Kidney capillary endothelial cell (primary cell): ENCODE measurements at regions not wholly inside any gene's neighbourhood (a gene's known extent, or its start where the extent isn't known, plus 50 kb on each side); places are given as distances from the start of the nearest gene placed in this dataset.
"Not testable (repeated sequence)": the region's sequence is repeated elsewhere in the genome, so short reads cannot be mapped to it uniquely, and the experiment has no call there.

Experiments used
- DNase-seq: peaks from one replicate; pipeline ENCODE4 v3.0.0-alpha.2; 2018; ENCODE audit warnings: low spot score

GRCh38 chr6:90917376-90917775 is 330.5 kb upstream of the MAP3K7 start:
- DNase-seq, result no peak

GRCh38 chr6:90916968-90917367 is 330.1 kb upstream of the MAP3K7 start:
- DNase-seq, result no peak

- no peak for DNase-seq
These were observed 328.5 kb upstream of the MAP3K7 start for GRCh38 chr6:90915224-90915915.

GRCh38 chr6:90914312-90914711 is 327.4 kb upstream of the MAP3K7 start:
- DNase-seq, result no peak

DNA sequence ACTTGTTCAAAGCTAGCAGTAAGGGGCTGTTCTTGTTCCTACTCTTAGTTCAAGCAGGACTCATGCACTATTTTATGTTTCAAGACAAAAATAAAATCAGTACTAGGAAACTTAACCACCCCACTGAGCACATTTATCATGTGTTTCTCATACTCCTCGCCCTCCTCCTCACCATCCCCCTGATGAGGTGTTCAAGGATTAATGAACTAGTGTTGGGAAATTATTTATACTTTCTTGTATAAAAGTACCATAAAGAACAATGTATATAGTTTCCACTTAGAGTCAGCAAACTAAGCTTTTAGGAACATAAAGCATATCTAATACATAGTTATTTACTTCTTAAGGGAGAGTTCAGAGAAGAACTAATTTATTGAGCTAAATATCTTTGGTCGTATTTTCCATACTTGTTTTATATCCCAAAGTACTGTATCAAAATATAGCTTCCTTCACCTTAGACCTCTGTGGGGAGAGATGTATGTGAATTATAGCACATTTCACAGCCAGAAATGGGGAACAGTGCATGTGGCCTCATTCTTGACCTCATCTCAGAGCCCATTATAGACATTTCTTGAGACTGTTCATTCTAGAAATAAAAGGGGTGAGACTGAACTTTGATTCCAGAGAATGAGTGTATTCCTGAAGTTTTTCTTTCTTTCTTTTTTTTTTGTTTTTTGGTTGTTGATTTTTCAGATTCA is 326.5 kb upstream of the MAP3K7 start:
- no peak for DNase-seq

DNA sequence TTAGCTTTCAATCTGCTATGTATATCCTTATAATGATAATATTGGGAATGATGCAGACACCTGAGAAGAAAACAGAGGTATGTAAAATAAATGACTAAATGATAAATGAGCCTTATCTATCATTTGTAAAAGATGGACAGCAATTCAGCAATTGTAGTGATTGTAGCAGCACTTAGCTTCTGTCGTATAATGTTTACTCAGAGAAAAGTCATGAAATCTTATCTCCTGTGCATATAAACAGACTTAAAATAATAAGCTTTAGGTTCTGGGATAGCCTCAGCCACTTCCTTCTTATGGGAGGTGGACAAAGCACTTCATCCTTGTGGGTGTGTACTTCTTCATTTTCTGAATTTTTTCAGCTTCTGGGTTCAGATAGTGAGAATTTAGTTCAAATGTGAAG is 324.8 kb upstream of the MAP3K7 start:
- DNase-seq, result no peak

DNA sequence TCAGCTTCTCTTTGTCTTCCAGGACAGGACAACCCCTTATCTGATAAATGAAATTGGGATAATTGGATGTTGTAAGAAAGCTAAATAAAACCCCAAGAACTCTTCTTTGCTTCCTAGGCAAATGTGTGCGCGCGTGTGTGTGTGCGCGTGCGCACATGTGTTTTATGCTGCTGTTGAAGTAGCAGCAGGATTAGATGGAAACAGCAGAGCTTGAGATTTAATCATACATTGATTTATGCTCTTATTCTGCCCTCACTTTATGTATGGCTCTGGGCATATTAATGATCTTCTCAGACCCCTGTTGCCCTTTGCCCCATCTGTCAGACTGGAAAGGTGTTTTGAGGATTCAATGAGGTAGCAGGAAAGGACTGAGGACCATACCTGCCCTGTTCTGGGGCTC is 324.0 kb upstream of the MAP3K7 start:
- no peak for DNase-seq

DNA sequence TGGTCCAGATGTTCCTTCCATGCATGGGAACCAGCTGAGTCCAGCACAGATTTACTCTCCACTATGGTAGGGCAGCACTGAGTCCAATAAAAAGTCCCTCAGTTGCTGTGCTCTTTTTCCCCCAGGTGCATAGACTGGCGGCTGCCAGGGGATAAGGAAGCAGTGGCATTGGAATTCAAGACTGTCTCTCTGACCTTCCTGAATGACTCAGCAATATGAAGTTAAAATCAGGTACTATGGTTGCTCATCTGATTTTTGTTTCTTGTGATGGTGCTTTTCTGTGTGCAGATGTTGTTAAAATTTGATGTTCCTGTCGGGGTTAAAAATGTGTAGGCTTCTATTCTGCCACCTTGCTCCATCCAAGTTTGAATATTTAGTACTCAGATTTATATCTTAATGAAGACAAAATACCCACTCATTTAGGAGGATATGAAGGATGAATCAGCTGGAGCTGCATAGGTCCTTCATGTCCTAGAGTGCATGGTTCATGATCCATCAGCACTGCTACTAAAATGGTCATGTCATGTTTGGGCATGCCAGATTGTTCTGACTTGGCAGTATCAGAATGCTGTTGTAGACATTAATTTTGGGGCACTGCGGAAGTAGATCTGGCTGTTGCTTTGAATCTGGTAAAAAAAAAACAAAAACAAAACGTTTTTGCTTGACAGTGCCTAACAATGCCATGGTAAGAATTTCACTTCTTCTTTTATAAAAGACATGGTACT is 321.2 kb upstream of the MAP3K7 start:
- DNase-seq, result no peak

GRCh38 chr6:90905351-90905750 is 318.5 kb upstream of the MAP3K7 start:
- DNase-seq, result no peak

- DNase-seq, result no peak
These were observed 313.2 kb upstream of the MAP3K7 start for GRCh38 chr6:90900034-90900433.

- DNase-seq, result no peak
These were observed 311.9 kb upstream of the MAP3K7 start for GRCh38 chr6:90898763-90899162.

DNA sequence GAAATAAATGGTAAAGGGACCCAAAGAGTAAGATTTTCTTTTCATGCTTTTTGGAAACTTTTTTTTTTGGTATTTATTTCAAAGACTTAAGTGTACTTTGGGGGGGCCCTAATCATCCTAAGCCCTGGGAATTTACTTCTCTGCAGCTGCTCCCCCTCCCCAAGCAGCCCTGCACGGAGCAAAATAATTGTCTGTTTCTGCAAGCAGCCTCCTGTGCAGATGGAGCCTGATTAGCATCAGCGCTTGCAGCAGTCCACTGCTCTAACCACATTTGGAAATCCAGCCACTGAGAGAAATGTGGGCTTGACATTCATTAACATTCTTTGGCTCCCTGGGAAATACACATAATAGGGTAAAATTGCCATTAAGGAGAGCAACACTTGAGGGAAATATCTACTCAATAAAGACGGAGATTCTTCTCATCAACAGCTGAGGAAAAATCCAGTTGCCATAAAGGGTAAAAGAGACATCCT is 309.2 kb upstream of the MAP3K7 start:
- DNase-seq, result no peak

DNA sequence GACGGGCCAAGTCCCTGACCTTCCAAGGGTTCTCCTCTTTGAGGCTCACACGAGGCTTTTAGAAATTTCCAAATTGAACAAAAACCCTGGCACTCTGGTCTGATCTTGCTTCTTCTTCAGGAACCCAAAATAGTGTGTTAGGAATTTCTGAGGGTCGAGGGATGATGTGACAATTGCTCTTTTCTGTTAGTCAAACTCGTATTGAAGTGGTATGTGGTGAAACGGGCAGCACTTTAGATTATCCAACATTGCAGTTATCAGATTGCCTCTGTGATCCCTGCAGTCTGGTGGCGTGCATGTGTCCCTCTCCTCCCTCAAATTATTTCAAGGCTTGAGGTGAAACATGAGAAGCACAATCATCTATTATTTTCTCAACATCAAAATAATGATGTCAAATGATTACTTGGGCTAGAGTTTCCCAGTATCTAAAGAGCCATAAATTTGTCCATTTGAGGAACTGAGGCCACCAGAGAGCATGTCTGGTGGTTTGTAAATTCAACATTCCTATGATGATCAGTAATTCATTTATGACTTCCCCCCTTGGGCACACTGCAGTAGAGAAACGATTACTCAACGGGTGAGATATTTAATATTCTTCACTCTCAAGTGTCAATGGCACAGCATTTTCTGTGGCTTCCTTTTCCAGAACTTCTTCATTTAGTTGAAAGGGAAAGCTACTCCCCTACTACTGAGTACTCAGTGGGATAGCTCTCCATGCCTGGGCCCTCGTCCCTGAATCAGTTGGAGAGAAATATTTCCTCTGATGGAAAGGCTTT is 308.6 kb upstream of the MAP3K7 start:
- no peak for DNase-seq

GRCh38 chr6:90894285-90895130 is 307.6 kb upstream of the MAP3K7 start:
- DNase-seq, result peak; percentile 3

GRCh38 chr6:90893400-90893799 is 306.5 kb upstream of the MAP3K7 start:
- DNase-seq, result no peak

DNA sequence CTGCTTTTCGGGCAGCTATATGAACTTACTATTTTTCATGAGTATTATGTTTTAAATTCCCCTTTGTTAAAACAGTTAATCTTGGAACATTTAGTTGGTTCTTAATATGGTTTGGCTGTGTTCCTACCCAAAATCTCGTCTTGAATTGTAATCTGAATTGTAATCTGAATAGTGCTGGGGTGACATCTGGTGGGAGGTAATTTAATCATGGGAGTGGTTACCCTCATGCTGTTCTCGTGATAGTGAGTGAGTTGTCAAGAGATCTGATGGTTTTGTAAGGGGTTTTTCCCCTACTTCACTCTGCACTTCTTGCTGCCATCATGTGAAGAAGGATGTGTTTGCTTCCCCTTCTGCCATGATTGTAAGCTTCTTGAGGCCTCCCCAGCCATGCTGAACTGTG is 305.4 kb upstream of the MAP3K7 start:
- DNase-seq, result no peak

GRCh38 chr6:90891355-90891754 is 304.5 kb upstream of the MAP3K7 start:
- DNase-seq, result no peak

- DNase-seq, result no peak
These were observed 303.9 kb upstream of the MAP3K7 start for GRCh38 chr6:90890683-90891330.

DNA sequence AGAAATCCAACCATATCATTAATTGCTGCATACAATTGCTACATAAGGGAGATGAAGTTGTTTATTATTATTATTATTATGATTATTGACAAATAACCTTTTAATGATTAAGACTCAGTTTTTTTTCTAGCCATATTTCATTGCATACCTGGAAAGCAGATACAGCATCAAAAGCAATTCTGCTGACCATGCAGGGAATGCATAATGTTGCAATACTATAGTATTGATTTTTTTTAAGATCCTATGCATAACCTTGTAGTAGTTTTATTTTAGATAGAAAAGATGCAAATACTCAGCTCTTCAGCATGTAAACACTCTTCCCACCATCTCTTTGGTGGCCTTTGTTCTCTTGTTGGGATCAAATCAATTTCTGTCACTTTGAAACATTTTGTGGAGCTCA is 300.9 kb upstream of the MAP3K7 start:
- no peak for DNase-seq

DNA sequence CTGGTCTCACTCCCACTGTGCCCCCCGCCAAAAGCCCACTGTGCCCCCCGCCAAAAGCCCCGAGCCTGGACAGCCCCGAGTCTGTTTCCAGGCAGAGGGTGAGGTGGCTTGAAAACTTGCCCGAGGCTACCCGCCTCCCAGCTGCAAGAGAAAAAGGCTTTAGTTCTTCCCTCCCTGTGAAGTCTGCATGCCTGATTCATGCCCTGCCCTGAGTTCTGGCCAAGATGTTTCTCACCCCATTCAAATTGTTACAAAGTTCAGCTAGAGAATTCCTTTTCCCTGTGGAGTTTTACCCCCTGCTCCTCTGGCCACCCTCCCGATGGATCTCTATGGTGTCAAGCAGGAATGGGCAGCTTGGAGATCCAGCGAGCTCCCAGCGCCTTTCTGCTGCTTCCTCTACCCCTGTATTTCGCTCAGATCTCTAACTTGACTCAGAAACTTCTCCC is 298.8 kb upstream of the MAP3K7 start:
- DNase-seq, result no peak

- DNase-seq, result not testable (repeated sequence)
These were observed 298.3 kb upstream of the MAP3K7 start for GRCh38 chr6:90885137-90885536.
